ENCODE measurements at regions not wholly inside any gene's neighbourhood (a gene's known extent, or its start where the extent isn't known, plus 50 kb on each side); places are given as distances from the start of the nearest gene placed in this dataset.

DNA sequence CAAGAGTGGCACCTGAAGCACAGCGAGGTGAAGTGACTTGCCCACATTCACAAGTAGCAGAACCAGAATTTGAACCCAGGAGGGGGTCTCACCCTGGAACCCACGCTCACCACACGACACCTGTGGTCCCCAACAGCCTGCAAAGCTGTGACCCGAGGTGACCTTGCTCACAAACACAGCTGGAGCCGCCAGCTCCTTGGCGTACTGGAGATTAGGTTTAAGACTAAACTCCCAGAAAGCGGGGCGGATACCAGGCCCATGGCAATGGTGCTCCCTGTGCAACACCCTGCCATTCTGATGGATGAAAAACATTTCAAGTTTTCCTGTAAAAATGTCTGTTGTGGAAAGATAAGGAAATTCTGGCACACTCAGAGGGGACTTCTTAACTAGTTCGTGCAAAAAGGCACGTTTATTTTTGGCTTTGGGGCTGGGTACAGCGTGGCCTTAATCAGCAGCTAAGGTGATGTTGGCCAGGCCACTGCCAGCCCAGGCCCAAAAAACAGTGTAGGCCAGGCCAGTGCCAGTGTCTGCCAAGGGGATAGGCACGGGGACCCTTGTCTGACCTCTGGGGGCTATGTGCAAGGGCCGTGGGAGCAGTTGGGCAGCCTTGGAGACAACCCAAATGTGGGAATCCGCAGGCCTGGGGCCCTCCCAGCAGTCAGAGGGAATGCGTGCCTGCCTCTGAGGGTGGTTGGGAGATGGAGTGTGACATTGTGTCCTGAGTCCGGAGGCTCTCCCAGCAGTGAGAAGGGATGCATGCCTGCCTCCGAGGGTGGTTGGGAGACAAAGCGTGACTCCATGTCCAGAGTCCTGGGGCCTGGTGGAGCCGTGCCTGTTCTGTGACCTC, 185.0 kb upstream of the HS6ST1 start:
- 78% methylated on average over 19 of the region's 19 CpGs for WGBS (ENCODE audit: low lambda C conversion rate, missing lambda C conversion rate)
- H3K4me2 ChIP-seq = no peak overlapping the region
- no peaks in the 10 kb centered on the region for H3K9me3 ChIP-seq (ENCODE audit: low read depth)
- no peaks in the 10 kb centered on the region for H3K36me3 ChIP-seq (replicated peaks; ENCODE audit: insufficient read depth, low read depth)
- H3K27me3 ChIP-seq = no peaks in the 10 kb centered on the region
- no peak overlapping the region for H2AFZ ChIP-seq
- no peak overlapping the region for H3K27ac ChIP-seq
- H4K20me1 ChIP-seq (ENCODE audit: insufficient read depth, poor library complexity, severe bottlenecking) = no peaks in the 10 kb centered on the region
- no peak for TF ChIP-seq CTCF (IDR thresholded peaks at IDR 0.05; ENCODE audit: poor library complexity)
- TF ChIP-seq EZH2phosphoT487 (IDR thresholded peaks at IDR 0.05; ENCODE audit: low read depth, severe bottlenecking, unreplicated experiment) = no peak
- no peak for TF ChIP-seq EZH2 (IDR thresholded peaks at IDR 0.05; ENCODE audit: borderline replicate concordance)
- no peaks in the 10 kb centered on the region for H3K4me1 ChIP-seq (ENCODE audit: insufficient read depth)
- no peak overlapping the region for H3K4me3 ChIP-seq
- H3K79me2 ChIP-seq = no peaks in the 10 kb centered on the region
- no peak for DNase-seq (ENCODE audit: low spot score)
- no peaks in the 10 kb centered on the region for H3K9me2 ChIP-seq (replicated peaks; ENCODE audit: insufficient read depth)

GRCh38 chr2:128504246-128505149, 185.8 kb upstream of the HS6ST1 start:
- no peak for DNase-seq (ENCODE audit: low spot score)
- WGBS (ENCODE audit: low lambda C conversion rate, missing lambda C conversion rate) = 85% methylated on average over 9 of the region's 11 CpGs
- Histone ChIP-seq H3K4me1 (ENCODE audit: insufficient read depth) (no peaks in the 10 kb centered on the region), H3K4me3 (no peak overlapping the region), H2AFZ (no peak overlapping the region), H3K27me3 (no peaks in the 10 kb centered on the region), H3K27ac (no peak overlapping the region), H3K9me3 (ENCODE audit: low read depth) (no peaks in the 10 kb centered on the region), H3K79me2 (no peaks in the 10 kb centered on the region), H3K36me3 (replicated peaks; ENCODE audit: insufficient read depth, low read depth) (no peaks in the 10 kb centered on the region), H3K4me2 (no peak overlapping the region), H3K9me2 (replicated peaks; ENCODE audit: insufficient read depth) (no peaks in the 10 kb centered on the region), H4K20me1 (ENCODE audit: insufficient read depth, poor library complexity, severe bottlenecking) (no peaks in the 10 kb centered on the region)
- TF ChIP-seq CTCF (IDR thresholded peaks at IDR 0.05; ENCODE audit: poor library complexity) (no peak), EZH2phosphoT487 (IDR thresholded peaks at IDR 0.05; ENCODE audit: low read depth, severe bottlenecking, unreplicated experiment) (no peak), EZH2 (IDR thresholded peaks at IDR 0.05; ENCODE audit: borderline replicate concordance) (no peak)

DNA sequence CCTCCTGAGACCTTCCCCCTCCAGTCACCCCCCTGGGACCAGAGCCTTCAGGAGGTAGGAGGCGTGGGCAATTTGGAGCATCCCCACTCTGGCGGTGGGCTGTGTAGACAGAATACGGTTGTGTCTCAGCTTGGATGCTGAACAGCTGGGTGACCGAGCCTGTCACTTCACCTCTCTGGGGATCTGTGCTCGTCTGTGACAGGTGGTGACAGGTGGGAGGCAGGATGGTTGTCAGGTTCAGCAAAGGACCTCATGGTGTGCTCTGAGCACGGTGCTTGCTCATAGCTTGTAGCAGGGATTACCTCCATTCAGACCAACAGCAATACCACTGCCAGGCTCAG, 186.5 kb upstream of the HS6ST1 start:
- Histone ChIP-seq H3K4me2 (no peak overlapping the region), H3K79me2 (no peaks in the 10 kb centered on the region), H3K9me3 (ENCODE audit: low read depth) (no peaks in the 10 kb centered on the region), H3K27ac (no peak overlapping the region), H3K9me2 (replicated peaks; ENCODE audit: insufficient read depth) (no peaks in the 10 kb centered on the region), H3K4me3 (no peak overlapping the region), H4K20me1 (ENCODE audit: insufficient read depth, poor library complexity, severe bottlenecking) (no peaks in the 10 kb centered on the region), H2AFZ (no peak overlapping the region), H3K4me1 (ENCODE audit: insufficient read depth) (no peaks in the 10 kb centered on the region), H3K27me3 (no peaks in the 10 kb centered on the region), H3K36me3 (replicated peaks; ENCODE audit: insufficient read depth, low read depth) (no peaks in the 10 kb centered on the region)
- DNase-seq (ENCODE audit: low spot score) = no peak
- TF ChIP-seq EZH2phosphoT487 (IDR thresholded peaks at IDR 0.05; ENCODE audit: low read depth, severe bottlenecking, unreplicated experiment) (no peak), EZH2 (IDR thresholded peaks at IDR 0.05; ENCODE audit: borderline replicate concordance) (no peak), CTCF (IDR thresholded peaks at IDR 0.05; ENCODE audit: poor library complexity) (no peak)
- 85% methylated on average over 6 of the region's 6 CpGs for WGBS (ENCODE audit: low lambda C conversion rate, missing lambda C conversion rate)
